Memory B cell (primary cell): ENCODE measurements at regions not wholly inside any gene's neighbourhood (a gene's known extent, or its start where the extent isn't known, plus 50 kb on each side); places are given as distances from the start of the nearest gene placed in this dataset.

Experiments used
- ATAC-seq: fragments of 150-1000 bp; cut with Tn5 transposase; 2 replicates; pipeline ENCODE4 v1.10.0; 2021; ENCODE audit warnings: low read depth, mild to moderate bottlenecking, moderate library complexity
- DNase-seq, 2 donors: peaks; one replicate each; pipeline ENCODE4 v3.0.0; 2022; ENCODE audit warnings: low spot score in 2 of 2
- H3K27ac Mint-ChIP-seq: one replicate; pipeline ENCODE4 v1.8.0; 2022; ENCODE audit warnings: mild to moderate bottlenecking, moderate library complexity, mixed read lengths
- H3K27me3 Mint-ChIP-seq: one replicate; pipeline ENCODE4 v1.8.0; 2022; ENCODE audit warnings: mixed read lengths
- H3K36me3 Mint-ChIP-seq: one replicate; pipeline ENCODE4 v1.8.0; 2022; ENCODE audit warnings: mild to moderate bottlenecking, mixed read lengths
- H3K4me1 Mint-ChIP-seq: one replicate; pipeline ENCODE4 v1.8.0; 2022; ENCODE audit warnings: mixed read lengths
- H3K4me3 Mint-ChIP-seq: one replicate; pipeline ENCODE4 v1.8.0; 2022; ENCODE audit warnings: mild to moderate bottlenecking, moderate library complexity, mixed read lengths
- H3K9me3 Mint-ChIP-seq: one replicate; pipeline ENCODE4 v1.8.0; 2022; ENCODE audit warnings: mixed read lengths

- DNase-seq (no peak), ATAC-seq (no peak)
- peaks cover 8% of the 10 kb centered on the region for H3K9me3 Mint-ChIP-seq
- H3K27ac Mint-ChIP-seq = no peak overlapping the region
- no peaks in the 10 kb centered on the region for H3K36me3 Mint-ChIP-seq
- no peaks in the 10 kb centered on the region for H3K4me1 Mint-ChIP-seq
- no peak overlapping the region for H3K4me3 Mint-ChIP-seq
- H3K27me3 Mint-ChIP-seq = no peaks in the 10 kb centered on the region
Observed at GRCh38 chr12:60805364-60805763, 1209.5 kb downstream of the SLC16A7 start.

GRCh38 chr12:60819794-60820193 is 1224.0 kb downstream of the SLC16A7 start:
- DNase-seq (no peak), ATAC-seq (no peak)
- no peak overlapping the region for H3K27ac Mint-ChIP-seq
- H3K27me3 Mint-ChIP-seq = no peaks in the 10 kb centered on the region
- H3K4me3 Mint-ChIP-seq = no peak overlapping the region
- no peaks in the 10 kb centered on the region for H3K4me1 Mint-ChIP-seq
- no peaks in the 10 kb centered on the region for H3K36me3 Mint-ChIP-seq
- H3K9me3 Mint-ChIP-seq = peaks cover 3% of the 10 kb centered on the region

GRCh38 chr12:60822580-60822979 is 1226.8 kb downstream of the SLC16A7 start:
- Mint-ChIP-seq H3K36me3 (no peaks in the 10 kb centered on the region), H3K4me1 (no peaks in the 10 kb centered on the region), H3K9me3 (no peaks in the 10 kb centered on the region), H3K27ac (no peak overlapping the region), H3K27me3 (no peaks in the 10 kb centered on the region), H3K4me3 (no peak overlapping the region)
- ATAC-seq (no peak), DNase-seq (no peak)

GRCh38 chr12:60830381-60830780 is 1234.6 kb downstream of the SLC16A7 start:
- DNase-seq = no peak
- no peaks in the 10 kb centered on the region for H3K36me3 Mint-ChIP-seq
- H3K27ac Mint-ChIP-seq = no peak overlapping the region
- H3K9me3 Mint-ChIP-seq = peaks cover 4% of the 10 kb centered on the region
- H3K4me3 Mint-ChIP-seq = no peak overlapping the region
- H3K27me3 Mint-ChIP-seq = no peaks in the 10 kb centered on the region
- no peaks in the 10 kb centered on the region for H3K4me1 Mint-ChIP-seq
- ATAC-seq = no peak

GRCh38 chr12:60832290-60832689 is 1236.5 kb downstream of the SLC16A7 start:
- no peak overlapping the region for H3K27ac Mint-ChIP-seq
- no peak overlapping the region for H3K4me3 Mint-ChIP-seq
- no peak for DNase-seq
- ATAC-seq = no peak
- H3K36me3 Mint-ChIP-seq = no peaks in the 10 kb centered on the region
- H3K27me3 Mint-ChIP-seq = no peaks in the 10 kb centered on the region
- peaks cover 4% of the 10 kb centered on the region for H3K9me3 Mint-ChIP-seq
- no peaks in the 10 kb centered on the region for H3K4me1 Mint-ChIP-seq

- no peak for ATAC-seq
- no peaks in the 10 kb centered on the region for H3K9me3 Mint-ChIP-seq
- no peaks in the 10 kb centered on the region for H3K36me3 Mint-ChIP-seq
- DNase-seq = no peak
- H3K27me3 Mint-ChIP-seq = no peaks in the 10 kb centered on the region
- no peak overlapping the region for H3K4me3 Mint-ChIP-seq
- H3K4me1 Mint-ChIP-seq = no peaks in the 10 kb centered on the region
- H3K27ac Mint-ChIP-seq = no peak overlapping the region
Observed at GRCh38 chr12:60834372-60834771, 1238.5 kb downstream of the SLC16A7 start.

GRCh38 chr12:60834806-60835205 is 1239.0 kb downstream of the SLC16A7 start:
- Mint-ChIP-seq H3K27me3 (no peaks in the 10 kb centered on the region), H3K27ac (no peak overlapping the region), H3K36me3 (no peaks in the 10 kb centered on the region), H3K4me3 (no peak overlapping the region), H3K9me3 (no peaks in the 10 kb centered on the region), H3K4me1 (no peaks in the 10 kb centered on the region)
- DNase-seq (no peak), ATAC-seq (no peak)

GRCh38 chr12:60836651-60837050 is 1240.8 kb downstream of the SLC16A7 start:
- no peak for DNase-seq
- H3K27ac Mint-ChIP-seq = no peak overlapping the region
- no peak for ATAC-seq
- no peaks in the 10 kb centered on the region for H3K9me3 Mint-ChIP-seq
- H3K4me1 Mint-ChIP-seq = no peaks in the 10 kb centered on the region
- H3K4me3 Mint-ChIP-seq = no peak overlapping the region
- H3K27me3 Mint-ChIP-seq = no peaks in the 10 kb centered on the region
- no peaks in the 10 kb centered on the region for H3K36me3 Mint-ChIP-seq

GRCh38 chr12:60842181-60842580 is 1246.4 kb downstream of the SLC16A7 start:
- no peaks in the 10 kb centered on the region for H3K27me3 Mint-ChIP-seq
- no peaks in the 10 kb centered on the region for H3K4me1 Mint-ChIP-seq
- DNase-seq (no peak), ATAC-seq (no peak)
- H3K4me3 Mint-ChIP-seq = no peak overlapping the region
- peaks cover 1% of the 10 kb centered on the region for H3K9me3 Mint-ChIP-seq
- H3K36me3 Mint-ChIP-seq = no peaks in the 10 kb centered on the region
- no peak overlapping the region for H3K27ac Mint-ChIP-seq

- ATAC-seq (no peak), DNase-seq (no peak)
- Mint-ChIP-seq H3K4me3 (no peak overlapping the region), H3K9me3 (peaks cover 1% of the 10 kb centered on the region), H3K27me3 (no peaks in the 10 kb centered on the region), H3K36me3 (no peaks in the 10 kb centered on the region), H3K4me1 (no peaks in the 10 kb centered on the region), H3K27ac (no peak overlapping the region)
Observed at GRCh38 chr12:60844101-60844500, 1248.3 kb downstream of the SLC16A7 start.

GRCh38 chr12:60844875-60845274 is 1249.0 kb downstream of the SLC16A7 start:
- Mint-ChIP-seq H3K27me3 (no peaks in the 10 kb centered on the region), H3K9me3 (peaks cover 1% of the 10 kb centered on the region), H3K27ac (no peak overlapping the region), H3K4me3 (no peak overlapping the region), H3K36me3 (no peaks in the 10 kb centered on the region), H3K4me1 (no peaks in the 10 kb centered on the region)
- ATAC-seq (no peak), DNase-seq (no peak)

GRCh38 chr12:60845696-60846095 is 1249.9 kb downstream of the SLC16A7 start:
- peaks cover 1% of the 10 kb centered on the region for H3K9me3 Mint-ChIP-seq
- no peak overlapping the region for H3K4me3 Mint-ChIP-seq
- ATAC-seq = no peak
- H3K4me1 Mint-ChIP-seq = no peaks in the 10 kb centered on the region
- no peaks in the 10 kb centered on the region for H3K36me3 Mint-ChIP-seq
- DNase-seq = no peak
- no peak overlapping the region for H3K27ac Mint-ChIP-seq
- H3K27me3 Mint-ChIP-seq = no peaks in the 10 kb centered on the region

GRCh38 chr12:60847281-60847680 is 1251.5 kb downstream of the SLC16A7 start:
- ATAC-seq = no peak
- no peaks in the 10 kb centered on the region for H3K36me3 Mint-ChIP-seq
- H3K4me1 Mint-ChIP-seq = no peaks in the 10 kb centered on the region
- H3K27ac Mint-ChIP-seq = no peak overlapping the region
- H3K9me3 Mint-ChIP-seq = peaks cover 3% of the 10 kb centered on the region
- no peak for DNase-seq
- H3K4me3 Mint-ChIP-seq = no peak overlapping the region
- no peaks in the 10 kb centered on the region for H3K27me3 Mint-ChIP-seq

- no peak for ATAC-seq
- Mint-ChIP-seq H3K4me3 (no peak overlapping the region), H3K9me3 (peaks cover 3% of the 10 kb centered on the region), H3K27ac (no peak overlapping the region), H3K36me3 (no peaks in the 10 kb centered on the region), H3K4me1 (no peaks in the 10 kb centered on the region), H3K27me3 (no peaks in the 10 kb centered on the region)
- no peak for DNase-seq
Observed at GRCh38 chr12:60849723-60850122, 1253.9 kb downstream of the SLC16A7 start.

GRCh38 chr12:60853407-60853806 is 1257.6 kb downstream of the SLC16A7 start:
- H3K27me3 Mint-ChIP-seq = no peaks in the 10 kb centered on the region
- H3K36me3 Mint-ChIP-seq = no peaks in the 10 kb centered on the region
- H3K27ac Mint-ChIP-seq = no peak overlapping the region
- ATAC-seq = no peak
- H3K4me3 Mint-ChIP-seq = no peak overlapping the region
- no peaks in the 10 kb centered on the region for H3K4me1 Mint-ChIP-seq
- peaks cover 2% of the 10 kb centered on the region for H3K9me3 Mint-ChIP-seq
- no peak for DNase-seq

GRCh38 chr12:60863421-60863820 is 1267.6 kb downstream of the SLC16A7 start:
- no peak for DNase-seq
- Mint-ChIP-seq H3K27ac (no peak overlapping the region), H3K4me1 (no peaks in the 10 kb centered on the region), H3K36me3 (no peaks in the 10 kb centered on the region), H3K9me3 (peaks cover 2% of the 10 kb centered on the region), H3K4me3 (no peak overlapping the region), H3K27me3 (no peaks in the 10 kb centered on the region)
- no peak for ATAC-seq
